ENCODE measurements at regions not wholly inside any gene's neighbourhood (a gene's known extent, or its start where the extent isn't known, plus 50 kb on each side); places are given as distances from the start of the nearest gene placed in this dataset.
"Not testable (repeated sequence)": the region's sequence is repeated elsewhere in the genome, so short reads cannot be mapped to it uniquely, and the experiment has no call there.

- DNase-seq: no peak
These were observed 58.0 kb upstream of the EFCAB3 start for GRCh38 chr17:62322313-62322712.

GRCh38 chr17:62321451-62321850 is 58.9 kb upstream of the EFCAB3 start:
- no peak for DNase-seq

GRCh38 chr17:62319846-62320245 is 60.5 kb upstream of the EFCAB3 start:
- DNase-seq: no peak

- no peak for DNase-seq
These were observed 71.0 kb upstream of the EFCAB3 start for GRCh38 chr17:62309396-62309795.

GRCh38 chr17:62307196-62307595 is 73.2 kb upstream of the EFCAB3 start:
- no peak for DNase-seq

GRCh38 chr17:62303476-62303875 is 76.9 kb upstream of the EFCAB3 start:
- no peak for DNase-seq

- DNase-seq: no peak
These were observed 79.7 kb upstream of the EFCAB3 start for GRCh38 chr17:62300697-62301096.

GRCh38 chr17:62275290-62275689 is 105.1 kb upstream of the EFCAB3 start:
- not testable (repeated sequence) for DNase-seq

- not testable (repeated sequence) for DNase-seq
These were observed 112.0 kb upstream of the EFCAB3 start for GRCh38 chr17:62268361-62268760.

GRCh38 chr17:62264974-62265373 is 115.4 kb upstream of the EFCAB3 start:
- DNase-seq: not testable (repeated sequence)

GRCh38 chr17:62255791-62256190 is 124.6 kb upstream of the EFCAB3 start:
- DNase-seq: not testable (repeated sequence)

- DNase-seq: not testable (repeated sequence)
These were observed 138.3 kb upstream of the EFCAB3 start for GRCh38 chr17:62242076-62242475.

- not testable (repeated sequence) for DNase-seq
These were observed 140.8 kb upstream of the EFCAB3 start for GRCh38 chr17:62239569-62239968.

GRCh38 chr17:62238551-62239338 is 141.6 kb upstream of the EFCAB3 start:
- DNase-seq: not testable (repeated sequence)

GRCh38 chr17:62233822-62234481 is 146.4 kb upstream of the EFCAB3 start:
- DNase-seq: not testable (repeated sequence)

GRCh38 chr17:62231293-62231692 is 149.1 kb upstream of the EFCAB3 start:
- not testable (repeated sequence) for DNase-seq

GRCh38 chr17:62226610-62227240 is 153.6 kb upstream of the EFCAB3 start:
- not testable (repeated sequence) for DNase-seq

- DNase-seq: not testable (repeated sequence)
These were observed 156.8 kb upstream of the EFCAB3 start for GRCh38 chr17:62223585-62223984.

- DNase-seq: no peak
These were observed 154.3 kb upstream of the MED13 start for GRCh38 chr17:62219221-62219899.

GRCh38 chr17:62216847-62217246 is 151.8 kb upstream of the MED13 start:
- no peak for DNase-seq

GRCh38 chr17:62215891-62216290 is 150.8 kb upstream of the MED13 start:
- DNase-seq: not testable (repeated sequence)

- DNase-seq: no peak
These were observed 141.5 kb upstream of the MED13 start for GRCh38 chr17:62206550-62206949.

- not testable (repeated sequence) for DNase-seq
These were observed 132.1 kb upstream of the MED13 start for GRCh38 chr17:62197156-62197555.
